Spleen (tissue), 11 donors: ENCODE measurements at regions not wholly inside any gene's neighbourhood (a gene's known extent, or its start where the extent isn't known, plus 50 kb on each side); places are given as distances from the start of the nearest gene placed in this dataset.

Experiments used
- DNase-seq: peaks from one replicate; pipeline ENCODE4 v3.0.0-alpha.2; 2020
- H3K27ac ChIP-seq, 8 donors: fragments of 200-600 bp; sonication (generic) in 7 of 8; 1 replicate in 4 of 8; 2 replicates in 4 of 8; pipeline versions ENCODE4 v1.5.0 to v1.8.0; 2016 to 2021; ENCODE audit warnings: inconsistent platforms in 4 of 8, mild to moderate bottlenecking in 4 of 8, moderate library complexity in 1 of 8
- H3K27me3 ChIP-seq, 7 donors: fragments of 200-600 bp; sonication (generic) in 6 of 7; replicated peaks in 1 of 7; 1 replicate in 4 of 7; 2 replicates in 3 of 7; pipeline versions ENCODE4 v1.5.0 to v1.8.0; 2016 to 2021; ENCODE audit warnings: inconsistent platforms in 3 of 7, mild to moderate bottlenecking in 1 of 7
- H3K36me3 ChIP-seq, 6 donors: fragments of 200-600 bp; sonication (generic) in 5 of 6; 1 replicate in 4 of 6; 2 replicates in 2 of 6; pipeline versions ENCODE4 v1.5.0 to v1.8.0; 2016 to 2021; ENCODE audit warnings: inconsistent platforms in 2 of 6
- H3K4me1 ChIP-seq, 6 donors: fragments of 200-600 bp; sonication (generic) in 5 of 6; 1 replicate in 3 of 6; 2 replicates in 3 of 6; pipeline versions ENCODE4 v1.5.0 to v1.8.0; 2016 to 2021; ENCODE audit warnings: inconsistent platforms in 3 of 6
- H3K4me3 ChIP-seq, 8 donors: fragments of 200-600 bp; sonication (generic) in 7 of 8; 1 replicate in 4 of 8; 2 replicates in 4 of 8; pipeline versions ENCODE4 v1.5.0 to v1.8.0; 2016 to 2021; ENCODE audit warnings: inconsistent platforms in 4 of 8, mild to moderate bottlenecking in 4 of 8, moderate library complexity in 2 of 8
- H3K9me3 ChIP-seq, 8 donors: fragments of 200-600 bp; sonication (generic) in 7 of 8; 1 replicate in 4 of 8; 2 replicates in 4 of 8; pipeline versions ENCODE4 v1.5.0 to v1.8.0; 2016 to 2021; ENCODE audit warnings: inconsistent platforms in 4 of 8
- CTCF ChIP-seq, 11 experiments: fragments of 200-600 bp in 7 of 11; fragments of 450-650 bp in 4 of 11; sonication (generic) in 4 of 11; IDR thresholded peaks in 8 of 11; conservative IDR thresholded peaks in 3 of 11; 1 replicate in 7 of 11; 2 replicates in 4 of 11; pipeline versions ENCODE4 v1.4.0 to v1.8.0; 2016 to 2021; ENCODE audit warnings: antibody characterized with exemption in 11 of 11, inconsistent platforms in 4 of 11, mild to moderate bottlenecking in 1 of 11
- POLR2A ChIP-seq, 3 donors: fragments of 450-650 bp; IDR thresholded peaks; one replicate each; pipeline ENCODE4 v1.5.1; 2017; ENCODE audit warnings: antibody characterized with exemption in 3 of 3, mild to moderate bottlenecking in 1 of 3
- POLR2AphosphoS5 ChIP-seq, 3 donors: sonication (generic); formaldehyde crosslinking; IDR thresholded peaks; one replicate each; pipeline ENCODE4 v1.5.1; 2017; ENCODE audit warnings: antibody characterized with exemption in 3 of 3
- WGBS, 5 donors: extraction: QIAGEN DNeasy Blood & Tissue Kit in 3 of 5; methylation state at CpG; one replicate each; pipeline versions ENCODE4 v1.1.5 to v1.1.7; 2013 to 2018; 5-methylcytosine and 5-hydroxymethylcytosine counted together
- intact Hi-C: fragments of 100-400 bp; cut with DNase I; formaldehyde crosslinking; loops from one replicate; pipeline ENCODE4 v1.15.0; 2023; ENCODE audit warnings: low total_unique reads
- donor health status: healthy with polysubstance abuse.
- donor health status: DM: no; HTN: no; CAD: no; lungs with moderate emphysema.
- donor health status: DM: no; HTN: no; CAD: no.
- donor health status: Bipolar disorder and iron deficiency.
- donor health status: healthy.
- donor health status: DM: no; HTN: no; CAD: no.
- donor health status: DM: yes; HTN: yes; CAD: no.

- TF ChIP-seq CTCF (IDR thresholded peaks at IDR 0.05 in 8 of 11, conservative IDR thresholded peaks at IDR 0.05 in 3 of 11) (no peak), POLR2AphosphoS5 (IDR thresholded peaks at IDR 0.05) (no peak), POLR2A (IDR thresholded peaks at IDR 0.05) (no peak)
- DNase-seq = no peak
- H3K27ac ChIP-seq = no peak overlapping the region
- intact Hi-C loops = no loop called here
- no peaks in the 10 kb centered on the region for H3K27me3 ChIP-seq
- no peaks in the 10 kb centered on the region for H3K9me3 ChIP-seq
- no peak overlapping the region for H3K4me3 ChIP-seq
- H3K4me1 ChIP-seq = peaks cover 0 to 17% (median 0%) of the 10 kb centered on the region in 6 donors
- no peaks in the 10 kb centered on the region for H3K36me3 ChIP-seq
Observed at GRCh38 chr10:88161070-88161469, 297.6 kb downstream of the PTEN start.

GRCh38 chr10:88161756-88162155 lies 298.3 kb downstream of the PTEN start:
- no peaks in the 10 kb centered on the region for H3K27me3 ChIP-seq
- H3K9me3 ChIP-seq = no peaks in the 10 kb centered on the region
- no peak for DNase-seq
- H3K4me3 ChIP-seq = no peak overlapping the region
- WGBS, 5 donors = 94 to 100% (median 95%) methylated on average over 1 of the region's 1 CpG
- no peaks in the 10 kb centered on the region for H3K36me3 ChIP-seq
- no peak overlapping the region for H3K27ac ChIP-seq
- intact Hi-C loops = no loop called here
- peaks cover 0 to 17% (median 0%) of the 10 kb centered on the region in 6 donors for H3K4me1 ChIP-seq
- TF ChIP-seq POLR2A (IDR thresholded peaks at IDR 0.05) (no peak), POLR2AphosphoS5 (IDR thresholded peaks at IDR 0.05) (no peak), CTCF (IDR thresholded peaks at IDR 0.05 in 8 of 11, conservative IDR thresholded peaks at IDR 0.05 in 3 of 11) (no peak)

GRCh38 chr10:88162852-88163251 lies 299.4 kb downstream of the PTEN start:
- Histone ChIP-seq H3K27ac (no peak overlapping the region), H3K4me1 (peaks cover 0 to 13% (median 0%) of the 10 kb centered on the region in 6 donors), H3K9me3 (peaks cover 0 to under 1% (median 0%) of the 10 kb centered on the region in 8 donors), H3K27me3 (no peaks in the 10 kb centered on the region), H3K4me3 (no peak overlapping the region), H3K36me3 (no peaks in the 10 kb centered on the region)
- DNase-seq = no peak
- 19 to 43% (median 30%) methylated on average over 1 of the region's 1 CpG for WGBS, 5 donors
- TF ChIP-seq CTCF (IDR thresholded peaks at IDR 0.05 in 8 of 11, conservative IDR thresholded peaks at IDR 0.05 in 3 of 11) = no peak
- no peak for TF ChIP-seq POLR2A (IDR thresholded peaks at IDR 0.05)
- TF ChIP-seq POLR2AphosphoS5 (IDR thresholded peaks at IDR 0.05) = no peak
- intact Hi-C loops = no loop called here

GRCh38 chr10:88163572-88163971 lies 300.1 kb downstream of the PTEN start:
- WGBS, 5 donors = 82 to 97% (median 94%) methylated on average over 3 of the region's 3 CpGs
- H3K4me1 ChIP-seq = peaks cover 0 to 6% (median 0%) of the 10 kb centered on the region in 6 donors
- no peak for TF ChIP-seq CTCF (IDR thresholded peaks at IDR 0.05 in 8 of 11, conservative IDR thresholded peaks at IDR 0.05 in 3 of 11)
- TF ChIP-seq POLR2A (IDR thresholded peaks at IDR 0.05) = no peak
- TF ChIP-seq POLR2AphosphoS5 (IDR thresholded peaks at IDR 0.05) = no peak
- H3K27ac ChIP-seq = no peak overlapping the region
- DNase-seq = no peak
- H3K27me3 ChIP-seq = no peaks in the 10 kb centered on the region
- H3K9me3 ChIP-seq = peaks cover 0 to 7% (median under 1%) of the 10 kb centered on the region in 8 donors
- intact Hi-C loops = no loop called here
- H3K4me3 ChIP-seq = no peak overlapping the region
- H3K36me3 ChIP-seq = no peaks in the 10 kb centered on the region
